ENCODE measurements at regions not wholly inside any gene's neighbourhood (a gene's known extent, or its start where the extent isn't known, plus 50 kb on each side); places are given as distances from the start of the nearest gene placed in this dataset.

GRCh38 chr12:77679686-77680085, 151.0 kb upstream of the NAV3 start:
- TF ChIP-seq POLR2A (IDR thresholded peaks at IDR 0.05; ENCODE audit: low read depth, low read length) (no peak), POLR2AphosphoS5 (IDR thresholded peaks at IDR 0.05; ENCODE audit: low read depth, low read length) (no peak), TAF1 (IDR thresholded peaks at IDR 0.05; ENCODE audit: low read depth, low read length) (no peak), SPI1 (IDR thresholded peaks at IDR 0.05; ENCODE audit: low read depth, low read length) (no peak), POU2F2 (IDR thresholded peaks at IDR 0.05; ENCODE audit: low read depth, low read length) (no peak)
